HL-60 (cell line): ENCODE measurements at regions not wholly inside any gene's neighbourhood (a gene's known extent, or its start where the extent isn't known, plus 50 kb on each side); places are given as distances from the start of the nearest gene placed in this dataset.

ENCODE experiments used
- DNase-seq, 2 experiments: peaks; one replicate each; pipeline ENCODE4 v3.0.0-alpha.2; 2010 to 2020; ENCODE audit warnings: low read depth in 1 of 2, low spot score in 1 of 2
- H3K27ac ChIP-seq: fragments of 250-450 bp; sonication (Bioruptor Pico); replicated peaks from 2 replicates; pipeline ENCODE4 v1.5.1; 2020; ENCODE audit warnings: mild to moderate bottlenecking, moderate library complexity
- H3K27me3 ChIP-seq: fragments of 250-450 bp; sonication (Bioruptor Pico); 2 replicates; pipeline ENCODE4 v1.5.1; 2021; ENCODE audit warnings: mild to moderate bottlenecking, moderate library complexity; ENCODE audit not compliant: insufficient read depth, poor library complexity, severe bottlenecking
- H3K4me3 ChIP-seq: replicated peaks from 2 replicates; pipeline ENCODE4 v1.5.1; 2011; ENCODE audit warnings: mild to moderate bottlenecking, control low read depth, low read length; ENCODE audit not compliant: insufficient read depth
- CTCF ChIP-seq: IDR thresholded peaks from one replicate; pipeline ENCODE4 v1.5.1; 2011; ENCODE audit warnings: low read length, control low read depth, inconsistent platforms; ENCODE audit not compliant: insufficient read depth
- GABPA ChIP-seq: IDR thresholded peaks from 2 replicates; pipeline ENCODE4 v1.6.1; 2012; ENCODE audit warnings: low read depth
- POLR2AphosphoS5 ChIP-seq: IDR thresholded peaks from 2 replicates; pipeline ENCODE4 v1.6.1; 2012; ENCODE audit warnings: low read depth
- REST ChIP-seq: IDR thresholded peaks from 2 replicates; pipeline ENCODE4 v1.6.1; 2012; ENCODE audit warnings: low read depth; ENCODE audit not compliant: insufficient replicate concordance
- SPI1 ChIP-seq: IDR thresholded peaks from 2 replicates; pipeline ENCODE4 v1.6.1; 2012; ENCODE audit warnings: low read depth, mild to moderate bottlenecking, borderline replicate concordance

GRCh38 chr13:74910415-74910814 is 571.6 kb downstream of the TBC1D4 start:
- no peak for DNase-seq
- TF ChIP-seq CTCF (no peak), REST (no peak), GABPA (no peak), POLR2AphosphoS5 (no peak), SPI1 (no peak)
- Histone ChIP-seq H3K27ac (no peak overlapping the region), H3K27me3 (no peaks in the 10 kb centered on the region), H3K4me3 (no peak overlapping the region)

- no peaks in the 10 kb centered on the region for H3K27me3 ChIP-seq
- DNase-seq: no peak
- no peak for TF ChIP-seq POLR2AphosphoS5
- no peak for TF ChIP-seq CTCF
- TF ChIP-seq REST: no peak
- TF ChIP-seq GABPA: no peak
- no peak for TF ChIP-seq SPI1
- H3K4me3 ChIP-seq: no peak overlapping the region
- no peak overlapping the region for H3K27ac ChIP-seq
Observed at GRCh38 chr13:74907788-74908187, 574.2 kb downstream of the TBC1D4 start.

GRCh38 chr13:74904556-74904955 is 577.4 kb downstream of the TBC1D4 start:
- no peak overlapping the region for H3K4me3 ChIP-seq
- H3K27me3 ChIP-seq: no peaks in the 10 kb centered on the region
- DNase-seq: peak in 1 of 2 experiments; percentile 20
- H3K27ac ChIP-seq: no peak overlapping the region
- TF ChIP-seq SPI1 (peak; percentile 53; the same call in 1 of the 2 replicates), POLR2AphosphoS5 (no peak), CTCF (no peak)

GRCh38 chr13:74895042-74895796 is 586.8 kb downstream of the TBC1D4 start:
- DNase-seq: no peak
- Histone ChIP-seq H3K4me3 (no peak overlapping the region), H3K27me3 (no peaks in the 10 kb centered on the region), H3K27ac (no peak overlapping the region)
- TF ChIP-seq SPI1 (no peak), CTCF (no peak), REST (no peak), POLR2AphosphoS5 (no peak), GABPA (no peak)
